ENCODE measurements at regions not wholly inside any gene's neighbourhood (a gene's known extent, or its start where the extent isn't known, plus 50 kb on each side); places are given as distances from the start of the nearest gene placed in this dataset.

DNA sequence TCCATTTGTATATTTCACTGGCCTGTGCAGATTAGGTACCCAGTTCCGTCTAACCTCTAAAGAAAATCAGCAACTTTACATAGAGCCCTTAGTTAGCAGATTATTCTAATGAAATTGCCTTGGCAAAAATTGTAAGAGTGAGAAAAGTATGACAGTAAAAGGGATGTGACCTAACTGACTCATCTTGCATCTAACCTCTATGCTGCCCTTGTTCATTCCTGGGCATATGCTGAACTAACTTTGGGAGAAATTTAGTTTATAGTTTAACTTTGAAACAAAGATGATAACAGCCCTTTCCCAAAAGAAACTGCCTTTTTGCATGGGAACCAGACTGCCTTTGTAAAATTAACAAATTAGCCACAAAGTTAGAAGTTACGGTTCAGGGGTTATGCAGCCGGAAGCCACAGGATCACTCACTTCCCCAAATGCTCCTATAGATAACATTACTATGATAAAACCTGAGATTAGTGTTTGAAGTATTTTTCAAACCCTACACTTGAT, 839.8 kb upstream of the ALCAM start:
- no peak for DNase-seq (ENCODE audit: missing footprints)
- intact Hi-C loops (cut with DNase I) = no loop called here
- no peak for ATAC-seq

DNA sequence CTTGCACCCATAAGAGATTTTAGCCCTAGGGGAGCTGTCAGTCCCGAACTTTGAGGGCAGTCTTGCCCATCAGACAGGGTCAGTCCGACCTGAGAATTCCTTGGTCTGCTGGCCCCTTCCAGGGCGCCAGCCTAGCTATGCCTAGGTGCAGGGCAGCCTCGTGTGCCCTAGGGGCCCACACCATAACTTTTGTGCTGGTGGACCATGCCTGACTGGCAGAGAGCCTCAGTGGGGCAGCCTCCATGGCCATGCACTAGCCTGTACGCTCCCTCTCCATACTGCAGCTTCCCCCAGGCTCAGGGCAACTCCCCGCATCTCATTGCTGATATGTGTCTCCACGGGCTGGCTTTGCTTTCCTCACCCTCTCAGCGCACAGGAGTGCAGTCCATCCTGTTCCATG, 835.8 kb upstream of the ALCAM start:
- DNase-seq (ENCODE audit: missing footprints) (no peak), ATAC-seq (no peak)
- intact Hi-C loops (cut with DNase I) = no loop called here

DNA sequence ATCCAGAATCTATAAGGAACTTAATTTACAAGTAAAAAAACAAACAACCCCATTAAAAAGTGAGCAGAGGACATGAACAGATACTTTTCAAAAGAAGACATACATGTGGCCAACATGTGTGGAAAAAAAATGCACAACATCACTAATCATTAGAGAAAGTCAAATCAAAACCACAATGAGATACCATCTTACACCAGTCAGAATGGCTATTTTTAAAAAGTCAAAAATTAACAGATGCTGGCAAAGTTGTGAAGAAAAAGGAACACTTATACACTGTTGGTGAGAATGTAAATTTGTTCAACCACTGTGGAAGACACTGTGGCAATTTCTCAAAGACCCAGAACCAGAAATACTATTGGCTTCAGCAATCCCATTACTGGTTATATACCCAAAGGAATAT, 830.0 kb upstream of the ALCAM start:
- ATAC-seq (no peak), DNase-seq (ENCODE audit: missing footprints) (no peak)
- intact Hi-C loops (cut with DNase I) = no loop called here

DNA sequence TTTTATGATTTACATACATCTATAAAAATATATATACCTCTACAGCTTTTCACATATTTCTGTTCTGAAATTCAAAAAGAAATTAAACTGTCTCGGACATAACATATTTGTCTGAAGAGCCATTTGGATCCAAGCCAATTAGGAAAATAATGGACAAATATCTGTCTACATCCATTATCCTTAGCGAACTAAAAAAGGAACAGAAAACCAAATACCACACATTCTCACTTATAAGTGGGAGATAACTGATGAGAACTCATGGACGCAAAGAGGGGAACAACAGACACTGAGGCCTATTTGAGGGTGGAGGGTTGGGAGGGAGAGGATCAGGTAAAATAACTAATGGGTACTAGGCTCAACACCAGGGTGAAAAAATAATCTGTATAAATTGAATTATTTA, 829.4 kb upstream of the ALCAM start:
- DNase-seq (ENCODE audit: missing footprints) (no peak), ATAC-seq (no peak)
- intact Hi-C loops (cut with DNase I) = no loop called here

DNA sequence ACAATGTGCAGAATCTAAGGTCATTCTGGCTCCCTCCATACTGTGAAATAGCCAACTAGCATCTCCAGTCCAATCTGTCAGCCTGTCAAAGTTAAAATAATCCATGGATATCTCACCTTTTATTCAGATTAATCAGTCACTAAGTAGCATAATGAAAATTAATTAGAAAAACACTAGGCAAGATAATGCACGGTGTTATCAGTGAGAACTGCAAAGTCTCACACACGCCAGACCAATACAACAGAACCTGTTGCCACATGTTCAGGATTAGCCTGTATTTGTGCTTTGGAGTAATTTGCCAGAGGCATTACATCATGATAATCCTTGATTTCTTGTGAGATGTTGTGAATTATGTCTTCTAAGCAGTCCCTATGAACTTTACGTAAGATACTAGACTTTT, 820.4 kb upstream of the ALCAM start:
- intact Hi-C loops (cut with DNase I) = no loop called here
- no peak for ATAC-seq

DNA sequence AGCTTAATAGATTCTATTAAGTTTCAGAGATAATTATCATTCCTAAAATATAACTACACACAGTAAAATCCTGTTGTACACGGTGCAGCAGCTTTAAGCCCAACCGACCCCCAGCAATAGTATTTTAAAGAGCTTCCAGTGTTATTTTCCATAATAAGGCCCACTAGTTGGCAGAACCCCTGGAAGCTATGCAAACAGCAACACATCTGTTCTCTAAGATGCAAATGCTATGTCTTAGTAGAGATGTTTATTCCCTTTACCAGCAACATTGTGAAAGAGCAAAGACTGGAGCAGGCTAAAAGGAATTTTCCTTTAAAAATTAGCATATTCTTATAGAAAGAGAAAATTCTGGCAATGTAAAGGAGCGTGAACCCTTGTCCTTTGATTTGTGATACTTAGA, 819.7 kb upstream of the ALCAM start:
- DNase-seq (ENCODE audit: missing footprints) (no peak), ATAC-seq (no peak)
- intact Hi-C loops (cut with DNase I) = no loop called here

More for the DNA sequence above, 820.4 kb upstream of the ALCAM start:
- no peak for DNase-seq (ENCODE audit: missing footprints)

DNA sequence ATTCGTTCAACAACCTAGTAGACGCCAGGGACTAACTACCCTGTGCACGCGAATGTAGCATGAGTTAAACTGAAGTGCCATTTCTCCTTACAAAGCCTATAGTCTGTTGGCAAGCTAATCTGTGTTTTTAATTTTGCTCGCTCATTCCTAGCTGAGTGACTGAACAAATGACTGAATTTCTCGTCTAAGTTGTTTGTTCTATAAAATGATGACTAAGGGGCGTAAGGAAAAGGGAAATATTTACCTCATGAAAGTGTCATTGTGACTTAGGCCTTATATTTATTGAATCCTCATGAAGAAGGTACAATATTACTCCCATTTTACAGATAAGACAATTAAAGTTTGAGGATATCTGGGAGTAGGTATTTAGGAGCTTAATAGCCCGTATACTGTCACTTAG, 818.3 kb upstream of the ALCAM start:
- intact Hi-C loops (cut with DNase I) = no loop called here
- ATAC-seq = no peak

DNA sequence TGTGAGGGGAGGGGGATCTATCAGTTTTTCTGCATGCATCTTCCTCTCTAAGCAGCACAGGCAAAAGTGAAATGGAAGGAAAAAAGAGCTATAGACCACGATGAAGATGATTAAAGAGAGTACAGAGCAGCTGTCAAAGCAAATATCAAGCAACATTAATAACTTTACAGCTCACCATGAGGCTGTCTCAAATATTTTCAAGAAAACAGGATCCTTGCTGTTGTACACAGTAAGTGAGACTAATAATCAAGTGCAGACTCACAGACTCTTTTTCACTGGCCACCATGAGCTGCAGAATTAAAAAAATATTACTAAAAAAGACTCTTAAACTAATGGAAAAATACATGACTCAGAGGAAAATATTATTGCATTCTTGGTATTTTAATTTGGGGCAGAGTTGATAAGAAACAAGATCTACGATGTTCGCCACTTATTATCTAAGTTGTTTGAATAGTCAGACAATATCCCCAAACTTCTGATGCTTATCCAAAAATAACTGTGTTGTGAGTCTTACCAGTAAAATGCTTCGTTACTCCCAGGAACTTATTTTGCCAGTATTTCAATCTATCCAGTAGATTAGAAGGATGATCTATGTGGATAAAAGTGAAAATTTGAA, 817.5 kb upstream of the ALCAM start:
- intact Hi-C loops (cut with DNase I) = no loop called here
- DNase-seq (ENCODE audit: missing footprints) (no peak), ATAC-seq (no peak)

More for the DNA sequence above, 818.3 kb upstream of the ALCAM start:
- no peak for DNase-seq (ENCODE audit: missing footprints)

DNA sequence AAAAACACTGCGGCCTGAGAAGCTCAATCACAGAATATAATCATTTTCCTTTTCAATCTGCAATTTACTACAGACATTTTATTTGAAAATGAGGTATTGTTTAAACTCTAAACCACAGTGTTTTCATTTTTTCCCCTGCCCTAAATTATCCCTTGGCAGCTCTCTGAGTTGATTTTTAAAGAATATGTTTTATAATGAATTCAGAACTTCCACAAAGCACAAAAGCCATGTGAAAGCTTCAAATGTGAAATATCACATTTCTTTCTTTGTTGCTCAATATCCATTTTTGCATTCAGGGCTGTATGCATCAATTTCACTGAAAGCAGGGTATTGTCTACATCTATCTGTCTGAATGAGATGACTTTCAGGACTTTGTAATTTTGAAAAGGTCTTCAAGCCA, 813.6 kb upstream of the ALCAM start:
- intact Hi-C loops (cut with DNase I) = no loop called here
- ATAC-seq (no peak), DNase-seq (ENCODE audit: missing footprints) (no peak)

DNA sequence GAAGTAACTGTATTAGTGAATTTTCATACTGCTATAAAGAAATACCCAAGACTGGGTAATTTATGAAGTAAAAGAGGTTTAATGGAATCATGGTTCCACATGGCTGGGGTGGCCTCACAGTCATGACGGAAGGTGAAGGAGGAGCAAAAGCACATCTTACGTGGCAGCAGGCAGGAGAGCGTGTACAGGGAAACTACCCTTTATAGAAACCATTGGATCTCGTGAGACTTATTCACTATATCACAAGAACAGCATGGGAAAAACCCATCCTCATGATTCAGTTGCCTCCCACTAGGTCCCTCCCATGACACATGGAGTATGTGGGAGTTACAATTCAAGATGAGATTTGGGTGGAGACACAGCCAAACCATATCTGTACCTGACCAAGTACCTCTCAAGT, 812.3 kb upstream of the ALCAM start:
- ATAC-seq (no peak), DNase-seq (ENCODE audit: missing footprints) (no peak)
- intact Hi-C loops (cut with DNase I) = no loop called here

DNA sequence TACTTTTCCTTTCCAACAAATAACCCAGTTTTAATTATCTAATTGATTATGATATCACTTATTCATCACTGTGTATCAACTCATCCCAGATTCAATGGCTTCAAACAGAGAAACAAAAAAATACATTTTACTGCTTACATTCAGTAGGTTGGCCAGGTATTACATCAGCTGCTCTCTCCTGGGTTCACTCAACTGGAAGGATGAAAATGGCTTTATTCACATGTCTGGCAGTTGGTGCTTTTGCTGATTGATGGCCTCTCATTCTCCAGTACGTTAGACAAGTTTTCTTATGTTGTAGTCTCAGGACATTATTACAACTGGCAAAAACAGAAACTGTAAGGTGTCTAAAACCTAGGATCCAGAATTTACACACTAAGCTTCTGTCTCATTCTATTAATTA, 811.0 kb upstream of the ALCAM start:
- intact Hi-C loops (cut with DNase I) = no loop called here
- no peak for ATAC-seq
- no peak for DNase-seq (ENCODE audit: missing footprints)

DNA sequence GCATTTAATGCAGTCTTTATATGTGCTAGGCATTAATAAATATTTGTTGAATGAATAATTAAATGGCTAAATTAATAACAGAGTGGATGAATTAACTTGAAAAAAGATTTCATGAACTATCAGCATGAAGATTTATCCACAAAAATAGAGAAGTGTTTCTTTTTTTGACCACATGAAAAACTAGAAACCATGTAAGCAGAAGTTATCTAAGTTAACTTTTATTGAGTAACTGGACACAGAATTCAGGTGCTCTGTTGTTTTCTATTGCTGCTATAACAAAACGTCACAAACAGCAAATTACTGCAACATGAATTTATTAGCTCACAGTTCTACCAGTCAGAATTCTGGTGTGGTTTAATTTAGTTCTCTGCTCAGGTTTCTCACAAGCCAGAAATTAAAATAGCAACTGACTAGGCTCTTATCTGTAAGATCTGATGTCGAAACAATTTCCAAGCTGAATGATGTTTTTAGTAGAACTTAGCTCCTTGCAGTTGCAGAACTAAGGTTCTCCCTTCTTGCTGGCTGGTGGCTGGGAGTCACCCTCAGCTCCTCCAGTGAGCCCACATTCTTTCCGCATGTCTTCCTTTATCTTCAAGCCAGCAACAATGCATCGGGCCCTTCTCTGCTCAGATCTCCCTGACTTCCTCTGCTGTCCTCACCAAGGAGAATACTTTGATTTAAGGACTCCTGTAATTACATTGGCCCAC, 810.2 kb upstream of the ALCAM start:
- ATAC-seq (no peak), DNase-seq (ENCODE audit: missing footprints) (no peak)
- intact Hi-C loops (cut with DNase I) = no loop called here

DNA sequence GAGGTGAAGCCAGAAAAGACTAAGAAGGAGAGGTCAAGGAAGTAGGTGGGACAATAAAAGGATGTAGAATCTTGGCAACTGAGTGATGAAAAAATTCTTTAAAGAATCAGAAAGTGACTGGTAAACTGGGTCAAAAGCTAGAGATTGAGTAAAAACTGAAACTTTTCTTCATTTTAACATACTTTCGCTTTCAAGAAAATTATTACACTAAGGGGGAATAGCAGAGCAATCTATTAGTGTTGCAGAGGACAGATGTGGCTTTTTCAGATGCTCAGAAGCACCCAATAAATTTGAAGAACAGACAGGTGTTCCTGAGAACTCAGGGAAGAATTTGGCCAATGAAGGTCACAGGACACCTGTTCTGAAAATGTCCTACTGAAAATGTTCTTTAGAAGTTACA, 805.4 kb upstream of the ALCAM start:
- intact Hi-C loops (cut with DNase I) = no loop called here
- DNase-seq (ENCODE audit: missing footprints) = no peak
- no peak for ATAC-seq

DNA sequence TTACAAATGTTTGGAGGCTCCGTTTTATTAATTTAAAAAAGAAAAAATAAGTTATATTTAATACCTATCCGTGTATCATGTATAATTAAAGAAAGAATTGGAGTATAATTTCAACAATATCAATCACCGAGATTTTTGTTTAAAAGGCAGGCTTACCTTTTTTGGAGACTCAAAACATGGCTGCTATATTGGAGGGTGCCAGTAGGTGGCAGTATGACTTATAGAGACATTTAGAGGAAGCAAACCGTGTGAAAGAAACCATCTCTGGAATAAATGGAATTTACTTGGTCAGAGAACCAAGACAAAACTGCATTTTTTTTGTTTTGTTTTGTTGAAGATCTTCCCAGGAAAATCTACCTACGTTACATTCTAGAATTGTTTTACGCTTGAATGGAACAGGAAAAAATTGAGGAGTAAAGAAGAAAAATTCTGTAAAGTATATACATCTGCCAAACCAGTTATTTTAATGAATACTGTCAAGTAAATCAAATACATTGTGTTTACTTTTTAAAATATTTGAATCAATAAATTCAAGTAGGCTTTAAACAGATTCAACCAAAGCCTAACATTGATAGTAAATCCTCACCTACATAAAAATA, 802.6 kb upstream of the ALCAM start:
- ATAC-seq (no peak), DNase-seq (ENCODE audit: missing footprints) (no peak)
- intact Hi-C loops (cut with DNase I) = no loop called here

DNA sequence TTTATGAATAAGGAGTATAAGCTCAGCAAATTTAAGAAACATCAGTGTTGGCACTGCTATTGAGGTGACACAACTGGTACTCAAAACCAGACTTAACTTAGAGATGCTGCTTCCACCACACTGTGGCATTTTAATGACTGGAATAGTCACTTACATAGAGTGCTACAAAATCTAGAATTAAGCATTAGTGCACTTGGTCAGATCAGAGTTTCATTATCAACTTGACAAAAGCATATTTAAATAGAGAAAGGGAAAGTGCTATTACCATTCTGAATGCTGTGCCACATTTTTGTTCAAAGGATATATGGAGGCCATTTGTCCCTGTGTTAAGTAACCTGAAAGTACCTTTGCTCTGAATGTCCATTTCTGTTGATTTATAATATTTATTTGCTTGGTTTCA, 800.7 kb upstream of the ALCAM start:
- DNase-seq (ENCODE audit: missing footprints) = no peak
- no peak for ATAC-seq
- intact Hi-C loops (cut with DNase I) = no loop called here

DNA sequence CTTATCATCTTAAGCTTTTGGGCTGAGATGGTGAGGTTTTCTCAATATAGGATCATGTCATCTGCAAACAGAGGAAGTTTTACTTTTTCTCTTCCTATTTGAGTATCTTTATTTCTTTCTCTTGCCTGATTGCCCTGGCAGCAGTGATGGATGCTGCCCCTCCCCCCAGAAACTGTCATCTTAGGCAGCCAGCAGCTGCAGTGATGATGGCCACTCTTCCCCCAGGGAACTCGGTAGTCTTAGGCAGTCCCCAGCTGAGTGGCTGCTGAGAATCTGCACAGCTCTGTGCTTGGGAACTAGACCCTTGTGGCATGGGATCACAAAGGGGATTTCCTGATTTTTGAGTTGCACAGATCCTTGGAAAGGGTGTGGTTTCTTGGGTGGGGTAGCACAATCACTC, 791.1 kb upstream of the ALCAM start:
- ATAC-seq = no peak
- intact Hi-C loops (cut with DNase I) = no loop called here
- no peak for DNase-seq (ENCODE audit: missing footprints)

DNA sequence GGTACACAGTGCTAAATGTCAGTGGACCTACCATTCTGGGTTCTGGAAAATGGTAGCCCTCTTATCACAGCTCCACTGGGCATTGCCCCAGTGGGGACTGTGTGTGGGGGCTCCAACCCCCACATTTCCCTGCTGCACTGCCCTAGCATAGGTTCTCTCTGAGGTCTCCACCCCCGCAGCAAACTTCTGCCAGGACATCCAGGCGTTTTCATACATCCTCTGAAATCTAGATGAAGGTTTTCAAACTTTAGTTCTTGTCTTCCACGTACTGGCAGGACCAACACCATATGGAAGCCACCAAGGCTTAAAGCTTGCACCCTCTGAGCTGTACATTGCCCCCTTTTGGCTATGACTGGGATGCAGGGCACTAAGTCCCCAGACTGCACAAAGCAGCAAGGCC, 788.2 kb upstream of the ALCAM start:
- ATAC-seq = no peak
- intact Hi-C loops (cut with DNase I) = no loop called here
- no peak for DNase-seq (ENCODE audit: missing footprints)

DNA sequence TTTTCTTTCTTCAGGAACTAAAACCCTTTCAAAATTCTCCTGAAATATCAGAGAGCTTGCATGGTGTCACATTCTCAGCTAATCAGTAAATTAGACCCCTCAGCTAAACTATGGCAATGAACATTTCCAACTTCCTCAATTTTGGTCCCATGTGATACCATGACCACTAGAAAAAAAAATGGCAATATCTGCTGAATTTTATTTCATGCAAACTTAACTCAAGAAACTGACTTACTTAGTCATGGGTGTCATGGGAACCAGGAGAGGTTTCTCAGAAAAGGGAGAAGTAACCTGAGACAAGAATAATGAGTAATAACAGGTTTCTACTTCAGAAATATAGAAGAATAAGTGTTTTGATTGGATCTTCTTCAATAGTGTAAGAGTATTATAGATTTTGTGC, 784.6 kb upstream of the ALCAM start:
- intact Hi-C loops (cut with DNase I) = no loop called here
- DNase-seq (ENCODE audit: missing footprints) = no peak
- ATAC-seq = no peak

DNA sequence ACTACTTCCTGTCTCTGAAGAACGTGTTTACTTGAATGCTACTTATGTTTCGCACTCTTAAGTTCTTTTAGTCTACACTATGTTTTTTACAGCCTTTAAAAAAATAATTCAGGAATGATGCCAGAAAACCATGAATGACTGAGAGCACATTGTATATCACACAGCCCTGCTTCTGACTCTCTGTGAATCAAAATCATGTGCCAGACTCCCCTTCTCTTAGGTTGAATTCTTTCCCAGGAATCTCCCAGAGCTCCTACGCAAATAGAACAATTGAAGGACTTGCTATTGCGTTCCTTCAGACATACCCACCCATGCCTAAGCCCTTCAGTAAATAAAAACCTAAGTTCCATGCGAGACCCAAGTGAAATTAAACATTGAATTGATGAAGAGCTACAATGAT, 782.0 kb upstream of the ALCAM start:
- ATAC-seq (no peak), DNase-seq (ENCODE audit: missing footprints) (no peak)
- intact Hi-C loops (cut with DNase I) = no loop called here

DNA sequence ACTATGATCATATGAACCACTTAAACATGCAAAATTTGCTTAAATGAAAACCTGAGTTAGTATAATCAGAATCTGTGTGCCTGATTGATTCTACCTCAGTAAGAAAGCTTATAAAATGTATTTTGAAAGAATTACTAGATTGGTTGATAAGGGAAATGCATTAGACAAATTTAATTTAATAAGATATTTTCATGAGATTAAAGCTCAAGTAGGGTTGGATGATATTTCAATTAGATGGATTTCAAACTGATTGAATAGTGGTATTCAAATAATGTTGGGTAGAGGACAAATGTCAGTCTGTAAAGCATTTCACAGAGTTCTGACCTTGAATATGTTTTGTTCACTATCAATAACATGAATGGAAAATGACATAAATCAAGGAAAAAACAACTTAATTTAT, 780.4 kb upstream of the ALCAM start:
- ATAC-seq (no peak), DNase-seq (ENCODE audit: missing footprints) (no peak)
- intact Hi-C loops (cut with DNase I) = no loop called here

DNA sequence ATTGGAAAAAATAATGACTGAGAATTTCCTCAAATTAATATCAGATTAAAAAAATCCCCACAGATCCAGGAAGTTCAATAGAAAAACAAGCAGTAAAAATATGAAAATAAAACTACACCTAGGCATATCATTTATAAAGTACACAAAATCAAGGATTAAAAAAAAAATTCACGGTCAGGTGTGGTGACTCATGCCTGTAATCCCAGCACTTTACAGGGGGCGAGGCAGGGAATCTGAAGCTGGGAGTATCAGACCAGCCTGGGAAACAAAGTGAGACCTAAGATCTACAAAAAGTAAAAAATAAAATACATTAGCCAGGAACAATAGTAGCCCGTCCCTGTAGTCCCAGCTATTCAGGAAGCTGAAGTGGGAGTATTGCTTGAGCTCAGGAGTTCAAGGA, 778.3 kb upstream of the ALCAM start:
- no peak for ATAC-seq
- intact Hi-C loops (cut with DNase I) = no loop called here

More for the DNA sequence above, 778.3 kb upstream of the ALCAM start:
- no peak for DNase-seq (ENCODE audit: missing footprints)
